Caco-2 (cell line): ENCODE measurements at regions not wholly inside any gene's neighbourhood (a gene's known extent, or its start where the extent isn't known, plus 50 kb on each side); places are given as distances from the start of the nearest gene placed in this dataset.

Source experiments
- BruUV-seq: library from RNA; stranded (reverse); fragments of 400-500 nt; replicated peaks from 2 replicates; lab custom pipeline; 2021; lab: Mats Ljungman, UMichigan
- CTCF ChIA-PET: fragments of 300-600 bp; sonication (Branson Sonifier 250); formaldehyde crosslinking; loops from one replicate; lab custom pipeline; 2022; ENCODE audit warnings: antibody characterized with exemption; lab: Charles Lee
- POLR2A ChIA-PET: fragments of 300-600 bp; sonication (Branson Sonifier 250); formaldehyde crosslinking; loops from one replicate; lab custom pipeline; 2022; ENCODE audit warnings: antibody characterized with exemption; lab: Charles Lee
- DNase-seq, 2 experiments: peaks; one replicate each; pipeline versions ENCODE4 v3.0.0 to v3.0.0-alpha.2; 2020 to 2022
- H3K27me3 ChIP-seq: replicated peaks from 2 replicates; pipeline ENCODE4 v1.6.0; 2011; ENCODE audit warnings: low read length; ENCODE audit not compliant: control insufficient read depth, insufficient read depth
- H3K36me3 ChIP-seq: 2 replicates; pipeline ENCODE4 v1.5.1; 2011; ENCODE audit warnings: low read length; ENCODE audit not compliant: control insufficient read depth, insufficient read depth
- H3K4me1 ChIP-seq: fragments of 250-450 bp; sonication (Bioruptor Pico); 2 replicates; pipeline ENCODE4 v1.5.1; 2020; ENCODE audit warnings: mild to moderate bottlenecking
- H3K4me3 ChIP-seq: 2 replicates; pipeline ENCODE4 v1.5.1; 2011; ENCODE audit warnings: low read depth, mild to moderate bottlenecking, control low read depth, low read length
- H3K9me3 ChIP-seq: fragments of 250-450 bp; sonication (Bioruptor Pico); 2 replicates; pipeline ENCODE4 v1.5.1; 2020; ENCODE audit warnings: mild to moderate bottlenecking, moderate library complexity
- H3K27ac Mint-ChIP-seq: one replicate; pipeline ENCODE4 v1.8.0; 2022; ENCODE audit warnings: mixed read lengths; ENCODE audit not compliant: unreplicated experiment
- H3K27me3 Mint-ChIP-seq: one replicate; pipeline ENCODE4 v1.8.0; 2022; ENCODE audit warnings: mixed read lengths; ENCODE audit not compliant: insufficient read depth, unreplicated experiment
- H3K36me3 Mint-ChIP-seq: one replicate; pipeline ENCODE4 v1.8.0; 2022; ENCODE audit warnings: mild to moderate bottlenecking, mixed read lengths; ENCODE audit not compliant: insufficient read depth, unreplicated experiment
- H3K4me1 Mint-ChIP-seq: one replicate; pipeline ENCODE4 v1.8.0; 2022; ENCODE audit warnings: low read depth, mixed read lengths; ENCODE audit not compliant: unreplicated experiment
- H3K4me3 Mint-ChIP-seq: one replicate; pipeline ENCODE4 v1.8.0; 2022; ENCODE audit warnings: mild to moderate bottlenecking, moderate library complexity, mixed read lengths; ENCODE audit not compliant: unreplicated experiment
- H3K9me3 Mint-ChIP-seq: one replicate; pipeline ENCODE4 v1.8.0; 2022; ENCODE audit warnings: mixed read lengths; ENCODE audit not compliant: unreplicated experiment
- CTCF ChIP-seq, 2 experiments: fragments of 200-600 bp in 1 of 2; IDR thresholded peaks; 1 replicate in 1 of 2; 2 replicates in 1 of 2; pipeline versions ENCODE4 v1.5.1 to v1.8.0; 2011 to 2022; ENCODE audit warnings: antibody characterized with exemption in 1 of 2, control low read depth in 1 of 2, inconsistent platforms in 1 of 2, low read depth in 1 of 2, low read length in 1 of 2, mild to moderate bottlenecking in 1 of 2, moderate library complexity in 1 of 2; ENCODE audit not compliant: insufficient read depth in 1 of 2, severe bottlenecking in 1 of 2, unreplicated experiment in 1 of 2
- intact Hi-C: fragments of 100-400 bp; cut with micrococcal nuclease; formaldehyde crosslinking; loops from one replicate; pipeline ENCODE4 v1.10.0; 2022; ENCODE audit not compliant: unreplicated experiment

DNA sequence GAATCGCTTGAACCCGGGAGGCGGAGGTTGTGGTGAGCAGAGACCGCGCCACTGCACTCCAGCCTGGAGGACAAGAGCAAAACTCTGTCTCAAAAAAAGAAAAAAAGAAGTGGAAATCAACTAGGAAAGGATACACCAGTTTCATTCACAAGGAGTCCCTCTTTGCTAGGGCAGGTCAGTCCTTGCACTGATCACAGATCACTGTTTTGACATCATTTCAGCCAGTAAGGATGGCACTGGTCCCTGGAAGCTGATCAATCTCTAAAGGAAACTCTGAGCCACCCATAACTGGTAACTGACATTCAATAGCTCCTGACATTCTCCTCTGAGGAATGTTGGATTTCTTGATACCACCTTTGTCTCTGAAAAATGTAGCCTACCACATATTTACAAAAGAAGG is 243.1 kb upstream of the SLC35B3 start:
- TF ChIP-seq CTCF (IDR thresholded peaks at IDR 0.05; ENCODE audit: insufficient read depth in 1 of 2, low read depth in 1 of 2, low read length in 1 of 2, severe bottlenecking in 1 of 2, unreplicated experiment in 1 of 2) = no peak
- no peaks in the 10 kb centered on the region for H3K27me3 ChIP-seq
- H3K9me3 Mint-ChIP-seq = no peaks in the 10 kb centered on the region
- H3K4me3 Mint-ChIP-seq = no peak overlapping the region
- H3K4me1 ChIP-seq = no peaks in the 10 kb centered on the region
- no peak for DNase-seq
- no peaks in the 10 kb centered on the region for H3K9me3 ChIP-seq
- ChIA-PET POLR2A (no interaction called here), CTCF (no interaction called here)
- no peak overlapping the region for H3K27ac Mint-ChIP-seq
- H3K36me3 Mint-ChIP-seq = no peaks in the 10 kb centered on the region
- H3K4me3 ChIP-seq = no peak overlapping the region
- no peaks in the 10 kb centered on the region for H3K36me3 ChIP-seq
- no TSS peak for BruUV-seq
- intact Hi-C loops = no loop called here
- no peaks in the 10 kb centered on the region for H3K27me3 Mint-ChIP-seq
- no peaks in the 10 kb centered on the region for H3K4me1 Mint-ChIP-seq

DNA sequence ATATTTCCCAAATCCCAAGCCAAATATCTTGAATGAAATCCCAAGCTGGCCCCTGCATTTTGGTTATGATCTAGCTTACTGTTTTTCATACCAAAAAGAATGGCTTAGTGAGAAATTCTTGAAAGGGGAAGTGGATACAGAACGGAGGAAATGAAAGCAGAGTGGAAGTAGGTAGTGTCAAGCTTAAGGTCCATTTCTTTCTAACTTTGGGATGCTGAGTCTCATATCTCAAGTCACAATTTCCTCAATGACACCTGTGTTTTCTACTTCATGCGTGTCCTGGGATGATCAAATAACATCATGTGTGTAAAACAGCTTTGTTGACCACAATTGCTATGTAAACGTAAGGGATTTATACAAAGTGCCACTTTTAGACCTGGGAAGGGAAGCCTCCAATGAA is 238.8 kb upstream of the SLC35B3 start:
- DNase-seq = no peak
- intact Hi-C loops = no loop called here
- POLR2A ChIA-PET = no interaction called here
- no peak for TF ChIP-seq CTCF (IDR thresholded peaks at IDR 0.05; ENCODE audit: insufficient read depth in 1 of 2, low read depth in 1 of 2, low read length in 1 of 2, severe bottlenecking in 1 of 2, unreplicated experiment in 1 of 2)
- no peak overlapping the region for H3K4me3 Mint-ChIP-seq
- H3K4me1 Mint-ChIP-seq = no peaks in the 10 kb centered on the region
- H3K27me3 Mint-ChIP-seq = no peaks in the 10 kb centered on the region
- Histone ChIP-seq H3K36me3 (no peaks in the 10 kb centered on the region), H3K9me3 (no peaks in the 10 kb centered on the region), H3K4me3 (no peak overlapping the region), H3K27me3 (no peaks in the 10 kb centered on the region), H3K4me1 (no peaks in the 10 kb centered on the region)
- H3K36me3 Mint-ChIP-seq = no peaks in the 10 kb centered on the region
- CTCF ChIA-PET = no interaction called here
- H3K9me3 Mint-ChIP-seq = no peaks in the 10 kb centered on the region
- BruUV-seq = no TSS peak
- no peak overlapping the region for H3K27ac Mint-ChIP-seq

- CTCF ChIA-PET = no interaction called here
- POLR2A ChIA-PET = no interaction called here
- Mint-ChIP-seq H3K9me3 (no peaks in the 10 kb centered on the region), H3K27me3 (no peaks in the 10 kb centered on the region), H3K4me1 (no peaks in the 10 kb centered on the region), H3K27ac (no peak overlapping the region), H3K36me3 (no peaks in the 10 kb centered on the region), H3K4me3 (no peak overlapping the region)
- no peak overlapping the region for H3K4me3 ChIP-seq
- H3K9me3 ChIP-seq = no peaks in the 10 kb centered on the region
- intact Hi-C loops = no loop called here
- BruUV-seq = no TSS peak
- no peaks in the 10 kb centered on the region for H3K36me3 ChIP-seq
- H3K27me3 ChIP-seq = no peaks in the 10 kb centered on the region
- H3K4me1 ChIP-seq = no peaks in the 10 kb centered on the region
- no peak for TF ChIP-seq CTCF (IDR thresholded peaks at IDR 0.05; ENCODE audit: insufficient read depth in 1 of 2, low read depth in 1 of 2, low read length in 1 of 2, severe bottlenecking in 1 of 2, unreplicated experiment in 1 of 2)
- DNase-seq = no peak
Measured at GRCh38 chr6:8672882-8673281, 237.5 kb upstream of the SLC35B3 start.
